Brain microvascular endothelial cell (primary cell): ENCODE measurements at regions not wholly inside any gene's neighbourhood (a gene's known extent, or its start where the extent isn't known, plus 50 kb on each side); places are given as distances from the start of the nearest gene placed in this dataset.

Source experiments
- DNase-seq: peaks from one replicate; pipeline ENCODE4 v3.0.0-alpha.2; 2020
- H3K27ac ChIP-seq: fragments of 250-450 bp; sonication (Bioruptor Pico); 2 replicates; pipeline ENCODE4 v1.5.1; 2020; ENCODE audit warnings: mild to moderate bottlenecking, moderate library complexity
- H3K27me3 ChIP-seq: fragments of 250-450 bp; sonication (Bioruptor Pico); replicated peaks from 2 replicates; pipeline ENCODE4 v1.5.1; 2020; ENCODE audit warnings: mild to moderate bottlenecking
- H3K36me3 ChIP-seq: fragments of 250-450 bp; sonication (Bioruptor Pico); replicated peaks from 2 replicates; pipeline ENCODE4 v1.5.1; 2020; ENCODE audit warnings: mild to moderate bottlenecking
- H3K4me3 ChIP-seq: 2 replicates; pipeline ENCODE4 v1.5.1; 2011; ENCODE audit warnings: low read depth, mild to moderate bottlenecking, control low read depth, low read length, moderate library complexity
- in situ Hi-C: cut with HindIII; loops from 2 replicates; pipeline ENCODE4 v1.10.0; 2017; ENCODE audit warnings: low sequenced_read_pairs, low pct_ligation_motif_present
- TF ChIP-seq, protein P1 (sequence below): IDR thresholded peaks from 2 replicates; pipeline ENCODE4 v1.5.1; 2011; ENCODE audit warnings: low read depth, mild to moderate bottlenecking, moderate library complexity, low read length, control low read depth, inconsistent platforms; ENCODE audit errors: missing control alignments

DNA sequence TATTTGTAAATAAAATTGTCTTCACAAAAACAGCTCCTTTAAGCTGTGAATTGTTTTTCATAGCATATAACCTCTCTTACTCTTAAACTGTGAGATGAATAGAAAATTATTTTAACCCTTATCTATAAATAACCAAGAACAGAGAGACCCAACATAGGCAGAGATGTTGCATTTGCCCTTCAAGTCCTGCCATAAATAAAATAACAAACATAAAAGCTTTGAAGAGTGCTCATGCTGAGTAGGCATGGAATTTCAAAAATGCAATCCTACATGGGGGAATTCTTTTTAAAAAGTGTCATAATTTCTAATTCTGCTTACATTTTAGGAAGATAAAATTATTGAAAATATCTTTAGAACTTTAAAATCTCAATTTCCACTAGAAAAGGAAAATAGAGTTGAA, 124.1 kb upstream of the FERD3L start:
- DNase-seq, result no peak
- in situ Hi-C loops, result no loop called here
- no peaks in the 10 kb centered on the region for H3K27me3 ChIP-seq
- TF ChIP-seq, protein P1, sequence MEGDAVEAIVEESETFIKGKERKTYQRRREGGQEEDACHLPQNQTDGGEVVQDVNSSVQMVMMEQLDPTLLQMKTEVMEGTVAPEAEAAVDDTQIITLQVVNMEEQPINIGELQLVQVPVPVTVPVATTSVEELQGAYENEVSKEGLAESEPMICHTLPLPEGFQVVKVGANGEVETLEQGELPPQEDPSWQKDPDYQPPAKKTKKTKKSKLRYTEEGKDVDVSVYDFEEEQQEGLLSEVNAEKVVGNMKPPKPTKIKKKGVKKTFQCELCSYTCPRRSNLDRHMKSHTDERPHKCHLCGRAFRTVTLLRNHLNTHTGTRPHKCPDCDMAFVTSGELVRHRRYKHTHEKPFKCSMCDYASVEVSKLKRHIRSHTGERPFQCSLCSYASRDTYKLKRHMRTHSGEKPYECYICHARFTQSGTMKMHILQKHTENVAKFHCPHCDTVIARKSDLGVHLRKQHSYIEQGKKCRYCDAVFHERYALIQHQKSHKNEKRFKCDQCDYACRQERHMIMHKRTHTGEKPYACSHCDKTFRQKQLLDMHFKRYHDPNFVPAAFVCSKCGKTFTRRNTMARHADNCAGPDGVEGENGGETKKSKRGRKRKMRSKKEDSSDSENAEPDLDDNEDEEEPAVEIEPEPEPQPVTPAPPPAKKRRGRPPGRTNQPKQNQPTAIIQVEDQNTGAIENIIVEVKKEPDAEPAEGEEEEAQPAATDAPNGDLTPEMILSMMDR, result no peak
- H3K27ac ChIP-seq, result no peak overlapping the region
- no peaks in the 10 kb centered on the region for H3K36me3 ChIP-seq
- no peak overlapping the region for H3K4me3 ChIP-seq

DNA sequence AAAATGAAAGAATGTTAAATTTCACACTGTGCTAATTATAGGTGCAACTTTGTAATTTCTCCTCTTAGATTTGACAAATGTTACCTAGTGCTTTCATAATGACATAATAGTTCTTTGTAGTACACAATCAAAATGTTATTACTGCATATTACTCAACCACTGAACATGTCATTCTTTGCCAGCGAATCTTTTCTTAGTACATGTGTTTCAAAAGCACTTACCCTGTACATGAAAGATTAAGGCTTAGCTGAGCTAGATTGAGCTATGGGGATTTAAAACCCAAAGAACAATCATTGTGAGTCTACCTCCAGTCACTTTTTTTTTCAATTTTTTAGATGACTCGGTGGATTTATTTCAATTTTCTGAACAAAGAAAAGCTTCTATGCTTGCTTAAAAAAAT, 123.5 kb upstream of the FERD3L start:
- Histone ChIP-seq H3K27ac (no peak overlapping the region), H3K4me3 (no peak overlapping the region), H3K27me3 (no peaks in the 10 kb centered on the region), H3K36me3 (no peaks in the 10 kb centered on the region)
- in situ Hi-C loops, result no loop called here
- TF ChIP-seq, protein P1, result no peak
- DNase-seq, result no peak

DNA sequence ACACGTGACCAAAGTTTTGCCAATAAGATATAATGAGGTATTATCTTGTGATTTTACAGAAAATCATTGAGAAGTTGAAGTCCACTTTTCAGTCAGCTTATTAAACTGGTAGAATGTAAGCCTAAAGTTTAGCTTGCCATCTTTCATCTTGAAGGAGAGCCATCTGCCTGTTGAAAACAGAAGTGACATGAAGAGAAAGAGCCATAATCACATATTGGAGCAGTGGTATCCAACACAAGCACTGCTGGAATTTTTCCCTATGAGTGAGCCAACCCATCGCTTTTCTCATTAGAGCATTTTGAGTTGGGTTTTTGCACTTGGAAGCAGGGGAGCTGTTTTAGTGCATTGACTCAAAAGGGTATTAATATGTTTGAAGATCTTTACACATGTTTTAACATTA, 117.6 kb upstream of the FERD3L start:
- in situ Hi-C loops, result no loop called here
- TF ChIP-seq, protein P1, result peak; percentile 16
- H3K4me3 ChIP-seq, result no peak overlapping the region
- H3K27ac ChIP-seq, result no peak overlapping the region
- H3K27me3 ChIP-seq, result no peaks in the 10 kb centered on the region
- no peak for DNase-seq
- no peaks in the 10 kb centered on the region for H3K36me3 ChIP-seq

DNA sequence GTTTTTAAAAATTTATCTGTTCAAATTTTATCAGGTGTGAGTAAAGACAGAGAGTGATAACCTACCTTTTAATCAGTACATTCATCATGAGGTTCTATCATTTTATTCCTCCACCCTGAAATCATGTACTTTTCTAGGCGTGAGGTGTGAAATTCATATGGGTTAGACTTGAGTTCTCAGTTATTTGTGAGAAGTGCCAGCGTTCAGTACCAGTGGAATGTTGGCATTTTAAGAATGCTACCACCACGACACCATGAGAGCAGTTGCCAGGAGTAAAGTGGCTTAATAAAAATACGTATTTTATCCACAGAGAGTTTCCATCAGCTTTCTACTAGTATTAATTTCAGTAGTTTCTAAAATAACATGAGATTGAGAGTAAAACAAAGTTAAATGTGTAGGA, 104.1 kb upstream of the FERD3L start:
- Histone ChIP-seq H3K27me3 (no peaks in the 10 kb centered on the region), H3K4me3 (no peak overlapping the region), H3K27ac (peak overlapping the region; percentile 46), H3K36me3 (no peaks in the 10 kb centered on the region)
- TF ChIP-seq, protein P1, result no peak
- in situ Hi-C loops, result no loop called here
- DNase-seq, result peak; percentile 24

DNA sequence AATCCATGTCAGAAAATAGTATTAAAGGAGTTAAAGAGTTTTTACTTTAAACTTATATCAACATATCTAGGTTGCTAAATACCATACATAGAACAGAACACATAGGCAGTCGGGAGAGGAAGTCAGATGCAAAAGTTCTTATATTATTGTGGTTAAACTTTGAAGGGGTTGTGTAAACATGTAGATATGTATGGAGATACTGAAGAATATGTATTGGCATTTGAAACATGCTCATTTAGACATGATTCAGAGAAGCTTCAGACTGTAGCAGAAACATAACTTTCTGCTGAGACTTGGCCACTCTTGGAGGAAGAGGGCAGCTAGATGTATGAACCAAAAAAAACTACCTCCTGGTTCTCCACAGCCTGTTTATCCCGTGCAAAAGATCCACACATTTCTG, 103.5 kb upstream of the FERD3L start:
- in situ Hi-C loops, result no loop called here
- Histone ChIP-seq H3K27ac (peak overlapping the region; percentile 46), H3K36me3 (no peaks in the 10 kb centered on the region), H3K27me3 (no peaks in the 10 kb centered on the region), H3K4me3 (no peak overlapping the region)
- peak; percentile 57 for DNase-seq
- TF ChIP-seq, protein P1, result no peak

DNA sequence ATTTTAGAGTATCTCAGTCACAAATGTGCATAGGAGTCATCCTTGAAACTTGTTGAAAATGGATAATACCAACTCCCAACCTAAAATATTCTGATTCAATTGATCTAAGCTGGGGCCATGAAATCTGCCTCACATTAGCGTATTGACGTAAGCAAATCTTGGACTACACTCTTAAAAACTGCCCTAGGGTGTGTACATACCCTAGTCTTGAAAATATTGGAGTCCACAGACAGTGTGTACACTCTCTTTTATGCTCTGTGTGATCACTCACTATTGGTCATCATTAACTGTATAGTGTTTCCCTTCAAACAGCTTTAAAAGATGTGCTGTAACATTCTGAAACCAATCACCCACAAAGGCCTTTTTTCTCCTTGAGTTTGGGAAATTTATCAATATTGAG, 102.9 kb upstream of the FERD3L start:
- H3K27ac ChIP-seq, result peak overlapping the region; percentile 14
- TF ChIP-seq, protein P1, result no peak

More for the DNA sequence above, 102.9 kb upstream of the FERD3L start:
- H3K27me3 ChIP-seq, result no peaks in the 10 kb centered on the region
- no peak for DNase-seq
- in situ Hi-C loops, result no loop called here
- no peak overlapping the region for H3K4me3 ChIP-seq
- no peaks in the 10 kb centered on the region for H3K36me3 ChIP-seq
